ENCODE measurements at regions not wholly inside any gene's neighbourhood (a gene's known extent, or its start where the extent isn't known, plus 50 kb on each side); places are given as distances from the start of the nearest gene placed in this dataset.

DNA sequence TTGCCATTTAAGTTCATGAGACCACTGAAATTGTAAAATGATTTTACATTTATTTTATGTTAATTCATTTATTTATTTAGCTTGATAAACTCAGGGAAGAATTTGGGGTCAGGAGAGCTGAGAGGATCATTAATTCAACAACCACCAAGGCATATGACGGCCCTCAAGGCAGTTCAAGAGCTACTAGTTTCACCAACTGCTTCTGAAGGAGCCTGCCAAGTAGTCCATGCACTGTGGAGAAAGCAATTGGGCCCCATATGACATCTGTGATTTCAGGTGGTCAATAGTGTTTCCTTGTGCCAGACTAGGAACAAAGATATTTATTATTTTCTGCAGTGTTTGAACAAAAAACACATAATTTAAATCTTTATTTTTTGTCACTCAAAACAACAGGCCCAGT, 236.4 kb downstream of the CASP12 start:
- TF ChIP-seq, protein P1, sequence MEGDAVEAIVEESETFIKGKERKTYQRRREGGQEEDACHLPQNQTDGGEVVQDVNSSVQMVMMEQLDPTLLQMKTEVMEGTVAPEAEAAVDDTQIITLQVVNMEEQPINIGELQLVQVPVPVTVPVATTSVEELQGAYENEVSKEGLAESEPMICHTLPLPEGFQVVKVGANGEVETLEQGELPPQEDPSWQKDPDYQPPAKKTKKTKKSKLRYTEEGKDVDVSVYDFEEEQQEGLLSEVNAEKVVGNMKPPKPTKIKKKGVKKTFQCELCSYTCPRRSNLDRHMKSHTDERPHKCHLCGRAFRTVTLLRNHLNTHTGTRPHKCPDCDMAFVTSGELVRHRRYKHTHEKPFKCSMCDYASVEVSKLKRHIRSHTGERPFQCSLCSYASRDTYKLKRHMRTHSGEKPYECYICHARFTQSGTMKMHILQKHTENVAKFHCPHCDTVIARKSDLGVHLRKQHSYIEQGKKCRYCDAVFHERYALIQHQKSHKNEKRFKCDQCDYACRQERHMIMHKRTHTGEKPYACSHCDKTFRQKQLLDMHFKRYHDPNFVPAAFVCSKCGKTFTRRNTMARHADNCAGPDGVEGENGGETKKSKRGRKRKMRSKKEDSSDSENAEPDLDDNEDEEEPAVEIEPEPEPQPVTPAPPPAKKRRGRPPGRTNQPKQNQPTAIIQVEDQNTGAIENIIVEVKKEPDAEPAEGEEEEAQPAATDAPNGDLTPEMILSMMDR (IDR thresholded peaks at IDR 0.05) = no peak
- Histone ChIP-seq H3K4me3 (no peak overlapping the region), H3K36me3 (no peaks in the 10 kb centered on the region), H3K9me3 (no peaks in the 10 kb centered on the region), H3K4me1 (no peaks in the 10 kb centered on the region), H3K27me3 (no peaks in the 10 kb centered on the region), H3K27ac (no peak overlapping the region)
- no peak for DNase-seq (ENCODE audit: low spot score)

DNA sequence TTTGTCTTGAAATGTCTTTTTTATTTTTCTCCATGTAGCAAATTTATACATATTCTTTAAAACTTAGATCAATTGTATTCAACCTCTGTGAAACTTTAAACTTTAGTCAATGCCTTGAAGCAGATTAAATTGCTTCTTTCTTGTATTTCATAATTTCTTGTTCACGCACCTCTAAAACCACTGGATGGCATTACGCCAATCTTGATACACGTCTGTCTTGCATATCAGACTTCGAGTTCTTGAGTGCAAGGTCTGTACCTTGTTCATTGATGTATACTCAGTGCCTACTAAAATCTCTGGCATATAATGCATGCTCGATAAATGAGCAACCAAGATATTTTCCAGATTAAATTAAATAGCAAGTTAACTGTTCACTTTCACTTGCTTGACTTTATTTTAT, 236.8 kb downstream of the CASP12 start:
- Histone ChIP-seq H3K4me3 (no peak overlapping the region), H3K27me3 (no peaks in the 10 kb centered on the region), H3K36me3 (no peaks in the 10 kb centered on the region), H3K4me1 (no peaks in the 10 kb centered on the region), H3K9me3 (no peaks in the 10 kb centered on the region), H3K27ac (no peak overlapping the region)
- DNase-seq (ENCODE audit: low spot score) = no peak
- TF ChIP-seq, protein P1 (IDR thresholded peaks at IDR 0.05) = no peak

DNA sequence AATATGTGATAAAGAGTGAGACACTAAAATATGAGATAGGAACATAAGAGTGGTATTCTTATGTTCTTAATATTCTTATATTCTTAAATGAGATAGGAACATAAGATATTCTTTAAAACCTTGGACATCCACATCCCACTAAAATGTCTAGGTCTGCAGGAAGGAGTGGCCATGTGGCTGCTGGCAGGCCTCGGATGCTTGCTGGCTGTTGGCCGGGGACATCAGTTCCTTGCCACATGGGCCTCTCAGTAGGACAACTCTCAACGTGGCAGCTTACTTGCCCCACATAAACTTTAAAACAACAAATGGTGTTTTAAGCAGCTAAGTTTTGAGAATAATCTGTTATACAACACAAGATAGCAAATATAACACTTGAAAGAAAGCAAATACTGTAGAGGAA, 240.1 kb downstream of the CASP12 start:
- TF ChIP-seq, protein P1 (IDR thresholded peaks at IDR 0.05) = no peak
- no peaks in the 10 kb centered on the region for H3K9me3 ChIP-seq

DNA sequence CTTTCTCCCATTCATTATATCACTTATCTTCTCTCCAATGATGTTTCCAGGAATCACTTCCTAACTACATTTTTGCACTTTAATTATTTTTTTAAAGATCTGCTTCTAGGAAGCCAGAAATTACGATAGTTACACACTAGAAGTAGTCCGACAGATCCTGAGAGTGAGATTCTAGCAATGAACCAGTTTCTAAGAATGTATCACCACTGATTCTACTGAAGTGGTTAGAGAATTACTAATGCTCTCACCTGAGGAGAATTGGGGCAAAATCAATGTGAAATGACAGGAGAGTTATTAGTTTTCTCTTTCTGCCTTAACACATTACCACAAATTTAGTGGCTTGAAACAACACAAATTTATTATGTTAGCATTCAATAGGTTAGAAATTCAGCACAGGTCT, 241.2 kb downstream of the CASP12 start:
- Histone ChIP-seq H3K27ac (no peak overlapping the region), H3K27me3 (no peaks in the 10 kb centered on the region), H3K36me3 (no peaks in the 10 kb centered on the region), H3K9me3 (no peaks in the 10 kb centered on the region), H3K4me1 (no peaks in the 10 kb centered on the region), H3K4me3 (no peak overlapping the region)
- TF ChIP-seq, protein P1 (IDR thresholded peaks at IDR 0.05) = no peak
- no peak for DNase-seq (ENCODE audit: low spot score)

More for the DNA sequence above, 240.1 kb downstream of the CASP12 start:
- H3K27me3 ChIP-seq = no peaks in the 10 kb centered on the region
- no peak overlapping the region for H3K4me3 ChIP-seq
- no peak overlapping the region for H3K27ac ChIP-seq
- no peaks in the 10 kb centered on the region for H3K4me1 ChIP-seq
- no peak for DNase-seq (ENCODE audit: low spot score)
- no peaks in the 10 kb centered on the region for H3K36me3 ChIP-seq

DNA sequence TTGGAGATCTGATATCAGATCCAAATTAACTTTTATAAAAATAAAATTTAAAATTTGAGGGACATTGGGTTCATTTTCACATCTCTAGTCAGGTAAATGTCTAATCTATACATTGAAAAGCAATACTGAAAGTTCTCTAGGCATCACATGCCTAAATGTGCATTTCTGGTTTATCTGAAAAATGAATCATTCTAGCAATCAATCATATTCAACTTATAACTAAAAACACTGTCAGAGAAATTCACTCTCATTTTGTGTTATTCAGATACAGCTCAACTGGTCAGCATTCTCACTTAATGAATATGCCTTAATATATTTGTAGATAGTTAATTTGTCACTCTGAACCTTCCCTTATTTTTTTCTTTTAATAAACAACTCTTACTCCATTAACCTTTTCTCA, 243.2 kb downstream of the CASP12 start:
- TF ChIP-seq, protein P1 (IDR thresholded peaks at IDR 0.05) = no peak
- DNase-seq (ENCODE audit: low spot score) = no peak
- Histone ChIP-seq H3K4me1 (no peaks in the 10 kb centered on the region), H3K4me3 (no peak overlapping the region), H3K36me3 (no peaks in the 10 kb centered on the region), H3K9me3 (no peaks in the 10 kb centered on the region), H3K27ac (no peak overlapping the region), H3K27me3 (no peaks in the 10 kb centered on the region)

DNA sequence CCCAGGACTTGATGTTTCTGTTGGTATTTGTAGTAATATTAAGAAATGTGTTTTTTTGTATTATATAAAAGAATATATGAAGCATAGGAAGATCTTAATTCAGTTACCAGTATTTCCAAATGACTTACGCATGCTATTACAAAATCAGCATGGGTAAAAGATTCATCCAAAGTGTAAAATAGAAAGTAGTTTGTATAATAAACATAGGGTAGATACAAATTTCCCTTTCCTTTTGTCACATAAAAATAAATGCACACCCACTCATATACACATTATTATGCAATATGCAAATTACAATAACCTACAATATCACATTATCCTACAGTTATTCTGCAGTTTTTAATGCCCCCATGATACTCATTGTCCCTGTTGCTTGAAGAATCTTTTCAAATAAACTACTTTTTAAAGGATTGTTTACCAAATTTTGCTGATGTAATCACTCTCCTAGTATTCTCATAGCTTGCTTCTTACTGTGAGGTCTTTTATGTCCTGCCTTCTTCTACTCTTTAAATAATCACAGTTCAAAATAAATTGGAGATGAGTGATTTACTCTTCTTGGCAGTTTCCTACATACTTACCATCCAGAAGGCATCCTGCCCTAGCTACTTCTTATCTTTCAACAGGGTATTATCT, 244.0 kb downstream of the CASP12 start:
- Histone ChIP-seq H3K27me3 (no peaks in the 10 kb centered on the region), H3K4me1 (no peaks in the 10 kb centered on the region), H3K27ac (no peak overlapping the region), H3K9me3 (no peaks in the 10 kb centered on the region), H3K4me3 (no peak overlapping the region), H3K36me3 (no peaks in the 10 kb centered on the region)
- TF ChIP-seq, protein P1 (IDR thresholded peaks at IDR 0.05) = no peak
- DNase-seq (ENCODE audit: low spot score) = no peak
